ENCODE measurements at regions not wholly inside any gene's neighbourhood (a gene's known extent, or its start where the extent isn't known, plus 50 kb on each side); places are given as distances from the start of the nearest gene placed in this dataset.

GRCh38 chr7:135828604-135829003 is 80.0 kb upstream of the FAM180A start:
- TF ChIP-seq, protein P1, sequence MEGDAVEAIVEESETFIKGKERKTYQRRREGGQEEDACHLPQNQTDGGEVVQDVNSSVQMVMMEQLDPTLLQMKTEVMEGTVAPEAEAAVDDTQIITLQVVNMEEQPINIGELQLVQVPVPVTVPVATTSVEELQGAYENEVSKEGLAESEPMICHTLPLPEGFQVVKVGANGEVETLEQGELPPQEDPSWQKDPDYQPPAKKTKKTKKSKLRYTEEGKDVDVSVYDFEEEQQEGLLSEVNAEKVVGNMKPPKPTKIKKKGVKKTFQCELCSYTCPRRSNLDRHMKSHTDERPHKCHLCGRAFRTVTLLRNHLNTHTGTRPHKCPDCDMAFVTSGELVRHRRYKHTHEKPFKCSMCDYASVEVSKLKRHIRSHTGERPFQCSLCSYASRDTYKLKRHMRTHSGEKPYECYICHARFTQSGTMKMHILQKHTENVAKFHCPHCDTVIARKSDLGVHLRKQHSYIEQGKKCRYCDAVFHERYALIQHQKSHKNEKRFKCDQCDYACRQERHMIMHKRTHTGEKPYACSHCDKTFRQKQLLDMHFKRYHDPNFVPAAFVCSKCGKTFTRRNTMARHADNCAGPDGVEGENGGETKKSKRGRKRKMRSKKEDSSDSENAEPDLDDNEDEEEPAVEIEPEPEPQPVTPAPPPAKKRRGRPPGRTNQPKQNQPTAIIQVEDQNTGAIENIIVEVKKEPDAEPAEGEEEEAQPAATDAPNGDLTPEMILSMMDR (IDR thresholded peaks at IDR 0.05; ENCODE audit: extremely low read depth in 1 of 2, insufficient read depth in 1 of 2, low read depth in 1 of 2, low read length in 2 of 2), result no peak
- TF ChIP-seq EZH2 (IDR thresholded peaks at IDR 0.05; ENCODE audit: borderline replicate concordance, low read depth, low read length, severe bottlenecking) (no peak), MAX (IDR thresholded peaks at IDR 0.05; ENCODE audit: insufficient read depth, insufficient read length) (no peak)
